HG02852 (cell line): ENCODE measurements at regions not wholly inside any gene's neighbourhood (a gene's known extent, or its start where the extent isn't known, plus 50 kb on each side); places are given as distances from the start of the nearest gene placed in this dataset.

ENCODE experiments used
- ATAC-seq: cut with Tn5 transposase; IDR thresholded peaks from one replicate; pipeline ENCODE4 v1.9.1; 2021; ENCODE audit warnings: mild to moderate bottlenecking, moderate library complexity; ENCODE audit not compliant: unreplicated experiment

DNA sequence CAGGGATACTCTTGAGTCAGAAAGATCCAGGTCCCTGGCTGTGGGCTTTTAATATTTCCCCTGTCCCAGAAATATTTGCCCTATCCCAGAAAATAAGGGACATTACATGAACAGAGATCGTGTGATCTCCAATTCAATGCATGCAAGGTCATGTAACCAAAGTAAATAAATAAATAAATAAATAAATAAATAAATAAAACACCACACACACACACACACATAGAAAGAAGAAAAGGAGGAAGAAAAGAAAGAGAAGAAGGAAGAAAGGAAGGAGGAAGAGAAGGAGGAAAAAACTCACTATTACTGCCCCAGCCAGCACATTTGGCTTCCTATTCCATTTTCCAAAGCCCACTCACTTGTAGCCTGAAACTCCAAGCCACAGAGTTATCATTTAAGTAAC is 117.9 kb upstream of the CFAP20DC start:
- no peak for ATAC-seq

DNA sequence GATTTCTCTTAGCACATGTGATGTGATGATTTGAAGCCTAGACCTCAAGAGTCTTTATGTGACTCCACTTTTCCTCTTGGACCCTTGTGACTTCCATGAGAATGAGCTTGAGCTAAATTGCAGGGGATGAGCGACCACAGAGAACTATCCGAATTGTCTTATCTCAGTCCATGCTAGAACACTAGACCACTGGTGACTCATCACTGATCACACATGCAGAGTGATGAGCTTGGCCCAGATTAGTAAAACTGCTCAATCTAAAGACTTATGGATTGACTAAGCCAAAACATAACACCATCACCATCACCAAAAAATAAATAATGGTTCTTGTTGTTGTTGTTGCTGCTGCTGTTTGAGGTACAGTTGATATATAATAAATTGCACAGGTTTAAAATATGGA is 114.1 kb upstream of the CFAP20DC start:
- no peak for ATAC-seq

DNA sequence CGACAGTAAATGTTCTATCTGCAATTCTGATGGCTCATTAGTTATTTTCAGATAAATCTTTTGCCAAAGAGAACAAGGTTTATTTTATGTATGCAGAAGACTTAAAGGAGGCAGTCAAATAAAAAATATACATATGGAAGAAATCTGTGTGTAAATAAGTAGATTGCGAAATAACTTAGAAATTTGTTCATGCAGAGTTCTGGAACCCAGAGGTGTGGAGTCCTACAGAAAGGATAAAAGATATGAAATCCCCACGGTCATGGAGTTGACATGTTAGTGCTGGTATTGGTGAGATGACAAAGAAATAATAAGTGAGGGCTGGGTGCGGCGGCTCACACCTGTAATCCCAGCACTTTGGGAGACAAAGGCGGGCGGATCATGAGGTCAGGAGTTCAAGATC is 111.2 kb upstream of the CFAP20DC start:
- no peak for ATAC-seq

DNA sequence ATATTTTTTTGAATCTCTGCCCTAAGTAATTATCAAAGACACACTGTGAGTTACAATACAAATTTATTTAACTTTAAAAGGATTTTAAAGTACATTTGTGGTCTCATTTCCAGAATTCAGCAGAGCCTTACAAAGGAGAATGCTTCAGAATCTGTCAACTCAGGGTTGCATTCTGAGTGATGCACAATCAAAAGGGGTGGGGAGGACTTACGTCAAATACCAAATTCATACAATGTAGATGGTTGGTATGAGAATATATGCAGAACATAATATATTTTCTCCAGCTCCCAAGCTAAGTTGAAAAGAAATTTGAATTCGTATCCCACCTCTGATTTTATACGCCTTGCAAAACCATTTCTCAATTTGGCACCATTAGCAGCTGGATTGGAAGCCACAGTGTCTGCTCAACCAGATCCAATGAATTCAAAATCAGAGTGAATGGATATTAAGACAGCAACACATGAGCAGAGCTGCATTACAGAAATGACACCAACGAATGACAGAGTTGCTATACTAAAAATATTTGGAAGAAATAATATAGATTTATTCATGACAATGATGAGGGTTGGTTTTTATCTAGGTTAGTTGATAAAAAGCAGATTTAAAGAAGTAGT is 110.4 kb upstream of the CFAP20DC start:
- no peak for ATAC-seq

DNA sequence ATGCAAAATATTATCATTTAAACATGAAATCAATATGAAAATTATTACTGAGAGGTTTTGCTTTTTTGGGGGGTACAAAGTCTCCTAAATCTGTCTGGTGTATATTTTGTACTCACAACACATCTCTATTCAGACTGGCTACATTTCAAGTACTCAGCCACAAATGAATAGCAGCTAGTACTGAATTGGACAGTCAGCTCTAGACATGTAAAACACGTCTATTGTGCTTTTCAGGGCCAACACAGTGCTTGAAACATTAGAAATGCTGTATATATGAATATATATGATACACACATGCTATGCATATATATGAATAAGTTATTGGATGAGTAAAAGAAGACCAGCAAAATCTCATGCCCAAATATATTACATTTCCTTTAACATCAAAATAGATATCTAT is 103.8 kb upstream of the CFAP20DC start:
- ATAC-seq, result no peak

DNA sequence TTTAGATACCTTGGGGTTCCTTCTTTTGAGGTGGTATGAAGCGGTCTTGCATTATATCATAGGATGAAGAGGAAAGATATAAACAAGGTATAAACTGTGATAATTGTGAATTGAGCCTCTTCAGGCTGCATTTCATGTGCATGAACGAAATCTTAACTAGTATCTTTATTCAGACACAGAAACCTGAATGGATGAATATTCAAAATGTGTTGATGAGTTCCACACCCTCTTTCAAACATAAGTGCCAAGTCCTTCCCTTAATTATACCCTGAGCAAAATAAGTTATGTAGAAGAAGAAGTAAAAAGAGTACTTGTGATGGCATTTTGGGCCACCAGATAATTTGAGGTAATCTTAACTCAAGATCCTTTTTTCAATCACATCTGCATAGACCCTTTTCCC is 103.1 kb upstream of the CFAP20DC start:
- ATAC-seq, result no peak

DNA sequence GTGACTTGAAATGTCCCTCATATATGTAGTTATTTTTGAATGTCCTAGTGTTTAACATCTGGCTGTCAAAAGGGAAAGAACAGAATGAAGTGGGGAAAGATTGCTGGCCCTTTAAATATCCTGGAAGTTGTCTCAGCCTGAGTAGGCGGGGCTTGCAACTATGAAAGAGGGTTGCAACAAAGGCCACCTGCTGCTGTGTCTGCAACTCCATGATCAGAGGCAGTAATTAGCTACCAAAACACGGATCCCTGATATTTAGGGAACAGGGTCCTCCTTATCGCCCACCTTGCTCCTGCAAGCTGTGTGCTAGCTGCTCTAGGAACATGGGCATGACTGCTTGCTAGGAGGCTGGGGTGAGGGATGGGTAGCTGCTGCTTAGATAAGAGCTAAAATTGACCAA is 100.2 kb upstream of the CFAP20DC start:
- no peak for ATAC-seq

DNA sequence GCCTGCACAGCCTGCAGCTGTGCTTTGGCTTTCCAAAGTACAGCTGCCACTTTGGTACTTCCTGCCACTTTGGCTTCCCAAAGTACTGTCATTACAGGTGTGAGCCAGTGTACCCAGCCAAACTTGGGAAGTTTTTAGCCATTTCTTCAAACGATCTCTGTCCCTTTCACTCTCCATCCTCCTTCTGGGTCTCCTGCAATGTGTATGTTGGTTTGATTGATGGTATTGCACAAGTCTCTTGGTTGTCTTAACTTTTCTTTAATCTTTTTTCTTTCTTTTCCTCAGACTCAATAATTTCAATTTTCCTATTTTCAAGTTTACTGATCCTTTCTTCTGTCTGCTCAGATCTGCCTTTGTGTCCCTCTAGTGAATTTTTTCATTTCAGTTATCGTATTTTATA is 99.3 kb upstream of the CFAP20DC start:
- no peak for ATAC-seq

DNA sequence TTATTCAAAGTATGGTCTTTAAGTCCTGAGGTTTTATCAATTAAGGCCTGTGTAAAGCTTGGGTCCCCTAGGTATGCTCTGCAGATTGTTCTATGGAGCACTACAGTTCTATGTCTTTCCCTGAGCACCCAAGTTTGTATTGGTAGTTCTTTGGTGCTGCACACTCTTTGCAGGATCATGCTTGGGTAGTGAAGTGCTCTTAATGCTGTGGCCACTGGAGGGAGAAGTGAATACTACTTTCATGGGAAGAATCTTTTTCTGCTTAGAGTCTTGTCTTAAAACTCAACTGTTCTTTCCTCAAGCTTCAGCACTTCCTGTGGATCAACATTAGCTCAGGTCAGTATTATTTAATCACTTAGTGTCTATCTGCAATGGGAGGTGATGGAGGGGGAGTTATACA is 93.6 kb upstream of the CFAP20DC start:
- ATAC-seq, result no peak

DNA sequence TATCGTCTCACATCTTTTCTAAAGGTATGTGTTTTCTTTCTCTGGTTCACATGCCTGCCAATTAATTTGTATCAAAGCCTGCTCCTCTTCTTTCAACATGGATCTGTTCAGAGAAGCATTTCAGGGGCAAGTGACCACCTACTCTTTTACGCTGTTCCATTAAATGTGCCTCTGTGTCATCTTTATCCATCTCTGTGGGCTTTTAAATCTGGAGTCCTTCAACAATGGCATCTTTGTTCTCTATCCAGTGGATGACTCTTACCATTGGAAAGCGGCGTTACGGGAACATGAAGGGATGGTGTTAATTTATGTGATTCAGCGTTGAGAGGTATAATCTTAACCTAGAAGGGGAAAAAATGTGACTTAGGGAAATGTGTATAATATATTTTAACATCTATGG is 92.7 kb upstream of the CFAP20DC start:
- no peak for ATAC-seq

DNA sequence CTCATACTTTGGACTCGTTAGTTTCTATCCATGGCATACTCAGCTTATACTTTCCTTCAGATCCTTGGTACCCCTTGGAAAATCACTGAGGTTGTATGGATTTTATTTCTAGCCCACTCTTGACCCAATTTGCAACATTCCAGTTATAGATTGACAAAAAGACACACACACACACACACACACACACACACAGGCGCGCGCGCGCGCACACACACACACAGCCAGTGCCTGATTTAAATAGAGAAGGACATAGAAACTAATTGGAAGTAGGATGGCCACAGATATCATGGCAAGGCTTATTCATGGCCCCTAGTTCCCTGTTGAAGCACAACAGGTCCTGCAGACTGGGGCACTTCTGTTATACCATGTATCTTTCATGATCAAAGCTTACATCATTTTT is 89.1 kb upstream of the CFAP20DC start:
- ATAC-seq, result no peak

DNA sequence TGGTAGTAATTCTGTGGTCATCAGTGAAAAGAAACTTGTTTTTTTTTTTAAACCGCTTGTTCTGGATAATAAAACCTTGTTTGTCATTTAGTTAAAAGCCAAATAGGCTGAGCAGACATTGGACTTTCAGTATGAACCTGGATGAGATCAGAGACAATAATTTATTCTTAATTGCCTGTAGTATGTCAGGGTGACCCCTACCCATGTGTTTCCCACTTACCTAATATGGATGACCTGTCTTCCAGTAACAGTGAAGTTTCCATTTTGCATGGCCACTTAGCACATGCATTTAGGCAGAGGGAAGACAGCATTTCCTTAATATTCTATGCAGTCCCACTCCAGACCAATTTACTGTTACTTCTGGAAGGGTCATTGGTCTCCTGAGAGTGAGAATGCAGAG is 87.6 kb upstream of the CFAP20DC start:
- ATAC-seq, result no peak

DNA sequence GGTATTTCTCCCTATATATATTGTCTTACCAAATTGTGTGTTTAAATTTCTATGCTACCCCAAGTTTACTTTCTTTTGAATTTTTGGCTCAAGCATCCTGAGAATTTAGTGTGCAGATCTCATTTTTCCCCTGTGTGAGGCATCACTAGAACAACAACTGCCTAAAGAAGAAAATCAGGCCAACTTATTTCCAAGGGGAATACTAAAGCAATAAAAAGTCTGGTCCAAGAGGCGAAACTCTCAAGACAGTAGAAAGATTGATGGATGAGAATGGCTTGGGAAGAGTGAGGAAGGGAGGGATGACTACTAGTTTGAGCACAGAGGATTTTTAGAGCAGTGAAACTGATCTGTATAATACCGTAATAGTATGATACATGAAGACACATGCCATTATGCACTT is 86.3 kb upstream of the CFAP20DC start:
- ATAC-seq, result no peak

DNA sequence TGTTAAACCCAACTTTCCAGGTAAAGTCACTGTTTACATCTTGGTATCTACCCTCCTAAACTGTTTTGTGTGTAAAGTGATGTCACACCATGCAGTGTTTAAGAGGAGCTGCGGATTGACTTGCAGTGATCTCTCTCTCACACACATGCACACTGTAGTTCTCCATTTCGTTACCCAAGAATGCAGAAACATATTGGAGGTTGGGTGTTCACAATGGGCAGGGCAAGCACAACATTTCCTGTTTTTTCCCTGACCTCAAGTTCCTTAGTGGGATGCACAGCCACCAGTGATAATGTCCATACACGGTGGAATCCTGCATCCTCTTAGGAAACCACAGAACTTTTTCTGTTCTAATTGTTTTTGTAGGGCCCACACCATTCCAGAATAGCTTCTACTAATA is 85.3 kb upstream of the CFAP20DC start:
- ATAC-seq, result no peak

DNA sequence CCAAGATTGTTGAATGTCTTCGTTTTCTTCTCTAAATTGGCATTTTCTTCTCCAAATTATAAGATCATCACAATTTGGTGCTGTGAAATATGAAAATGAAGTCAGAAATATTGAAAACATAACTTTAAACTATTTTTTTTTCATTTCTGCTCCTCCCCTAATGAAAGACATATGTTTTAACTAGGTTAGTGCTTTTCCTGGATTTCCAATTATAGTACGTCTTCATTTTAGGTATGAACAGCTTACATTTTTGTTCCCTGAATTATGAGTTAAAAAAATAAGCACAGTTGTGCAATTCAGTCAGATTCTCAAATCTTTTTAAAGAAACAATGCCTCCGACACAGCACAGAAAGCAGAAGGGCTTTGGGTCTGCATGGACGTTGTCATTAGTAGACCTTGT is 83.5 kb upstream of the CFAP20DC start:
- no peak for ATAC-seq

DNA sequence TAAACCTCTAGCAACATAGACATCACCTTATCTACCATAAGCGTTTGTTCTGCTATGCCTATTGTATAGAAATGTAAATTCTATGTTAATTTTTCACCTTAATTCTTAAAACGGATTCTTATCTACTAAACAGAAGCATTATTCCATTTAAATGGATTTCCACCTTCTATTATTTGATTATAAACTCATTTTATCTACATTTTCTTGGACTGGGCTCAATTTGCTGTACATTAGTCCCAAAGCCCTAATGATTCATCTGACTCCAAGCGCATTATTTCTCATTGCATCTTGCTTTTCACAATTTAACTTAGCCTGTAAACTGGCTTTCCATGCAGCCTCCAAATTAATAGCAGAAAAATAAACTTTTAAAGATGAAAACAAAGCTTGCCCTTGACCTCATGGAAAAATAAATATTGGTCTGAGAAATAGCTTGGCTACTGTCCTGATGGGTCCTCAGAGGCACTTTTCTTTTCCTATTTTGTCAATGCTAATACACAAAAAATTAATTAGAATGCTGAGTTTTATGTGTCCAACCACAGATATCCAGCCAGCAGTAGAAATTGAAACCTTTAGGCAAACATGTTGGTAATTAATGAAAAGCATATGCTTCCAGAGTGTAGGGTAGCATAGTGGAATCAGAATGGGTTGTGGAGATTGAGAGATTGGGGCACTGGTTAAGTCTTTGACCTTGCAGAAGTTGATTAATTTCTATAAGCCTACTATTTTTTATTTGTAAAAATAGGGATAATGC is 81.4 kb upstream of the CFAP20DC start:
- ATAC-seq, result no peak

DNA sequence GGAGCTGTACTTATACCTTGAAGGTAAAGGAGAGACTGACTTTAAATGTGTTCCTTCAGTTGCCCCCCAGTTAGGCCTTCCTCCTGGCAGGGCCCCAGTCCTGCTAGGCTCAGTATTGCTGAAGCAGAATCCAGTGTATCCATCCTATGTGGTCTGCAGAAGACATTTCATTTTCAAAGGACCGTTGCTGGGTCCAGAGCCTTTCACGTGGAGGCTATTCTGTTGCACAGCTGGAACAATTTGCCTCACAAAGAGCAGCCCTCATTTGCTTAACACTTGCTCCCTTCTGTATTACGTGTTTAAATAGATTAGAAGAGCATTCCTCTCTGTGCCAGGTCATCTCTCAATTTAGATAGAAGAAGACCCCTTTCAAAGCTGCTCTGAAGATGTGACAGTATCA is 78.9 kb upstream of the CFAP20DC start:
- no peak for ATAC-seq

DNA sequence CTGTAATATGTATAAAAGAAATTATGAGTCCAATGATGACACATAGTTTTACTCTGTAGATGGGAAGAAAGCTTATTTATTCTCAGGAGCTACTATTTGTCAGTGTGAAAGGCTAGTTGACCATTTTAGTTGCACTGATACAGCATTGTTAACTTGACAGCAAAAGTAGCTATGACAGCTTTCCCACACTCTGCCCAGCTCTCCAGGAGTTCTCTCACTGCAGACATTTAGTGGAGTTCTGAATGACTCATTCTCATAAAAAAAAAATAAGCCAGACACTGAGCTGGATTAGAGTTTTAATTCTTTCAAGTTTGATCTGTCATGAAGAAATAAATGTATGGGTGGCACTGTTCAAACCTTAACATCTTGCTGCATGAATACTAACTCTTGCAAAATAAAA is 77.2 kb upstream of the CFAP20DC start:
- no peak for ATAC-seq

DNA sequence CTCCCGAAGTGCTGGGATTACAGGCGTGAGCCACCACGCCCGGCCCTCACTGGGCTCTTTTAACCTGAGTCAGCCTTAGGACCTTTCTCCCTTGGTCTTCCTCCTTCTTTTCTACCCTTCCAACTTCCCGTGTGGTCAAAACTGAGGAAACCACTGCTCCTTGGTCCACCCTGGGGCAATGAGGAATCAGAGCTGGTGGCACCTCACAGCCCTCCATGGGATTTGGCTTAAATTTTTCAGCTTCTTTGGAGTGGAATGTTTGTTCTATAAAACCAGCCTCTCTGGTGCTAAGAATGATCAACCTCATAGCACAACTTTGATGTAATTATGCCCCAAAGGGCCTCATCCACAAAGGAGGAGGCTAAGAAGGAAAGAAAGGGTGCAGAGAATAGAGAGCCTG is 76.6 kb upstream of the CFAP20DC start:
- ATAC-seq, result no peak

DNA sequence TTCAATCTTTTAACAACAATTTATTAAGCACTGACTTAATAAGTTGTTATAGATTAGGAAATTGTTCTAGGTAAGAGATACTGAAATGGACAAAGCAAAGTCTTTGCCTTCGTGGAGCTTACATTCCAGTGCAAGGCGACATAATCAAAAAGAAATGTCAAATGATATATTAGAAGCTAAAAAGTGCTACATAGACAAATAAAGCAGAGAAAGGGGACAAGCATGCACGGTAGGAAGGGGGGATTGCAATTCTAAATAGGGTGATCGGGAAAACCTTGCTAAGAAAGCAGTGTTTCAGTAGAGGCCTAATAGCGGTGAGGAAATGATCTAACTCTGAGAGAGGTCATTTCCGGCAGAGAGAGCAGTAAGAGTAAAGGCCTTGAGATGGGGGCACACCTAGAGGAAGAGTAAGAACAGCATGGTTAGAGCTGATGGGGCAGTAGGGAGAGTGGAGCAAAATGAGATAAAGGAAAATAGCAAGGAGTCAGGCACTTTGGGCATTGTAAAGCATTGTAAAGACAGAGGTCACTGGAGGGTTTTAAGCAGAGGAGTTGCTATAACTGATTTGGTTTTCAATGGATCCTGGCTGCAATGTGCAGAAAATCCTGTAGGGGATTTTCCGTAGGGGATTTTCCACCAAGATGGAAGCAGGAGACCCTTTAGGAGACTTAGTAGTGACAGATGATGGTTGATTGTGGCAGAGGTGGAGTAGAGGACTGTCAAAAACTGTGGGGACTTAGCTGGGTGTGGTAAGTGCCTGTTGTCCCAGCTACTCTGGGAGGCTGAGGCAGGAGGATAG is 71.7 kb upstream of the CFAP20DC start:
- ATAC-seq, result no peak

DNA sequence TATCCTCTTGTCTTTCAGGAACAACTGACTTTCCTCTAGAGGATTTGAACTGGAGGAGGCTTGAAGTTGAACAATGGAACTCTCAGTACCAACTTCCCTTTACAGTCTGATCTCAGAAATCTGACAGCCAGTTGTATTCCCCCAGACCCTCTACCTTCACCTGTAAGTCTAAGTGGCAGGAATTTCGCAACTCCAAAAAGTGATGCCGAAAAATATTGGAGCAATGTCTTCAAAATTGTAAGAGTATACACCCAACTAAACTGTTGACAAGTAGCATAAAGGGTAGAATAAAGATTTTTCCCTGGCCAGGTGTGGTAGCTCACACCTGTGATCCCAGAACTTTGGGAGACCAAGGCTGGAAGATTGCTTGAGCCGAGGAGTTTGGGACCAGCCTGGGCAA is 69.1 kb upstream of the CFAP20DC start:
- ATAC-seq, result no peak

DNA sequence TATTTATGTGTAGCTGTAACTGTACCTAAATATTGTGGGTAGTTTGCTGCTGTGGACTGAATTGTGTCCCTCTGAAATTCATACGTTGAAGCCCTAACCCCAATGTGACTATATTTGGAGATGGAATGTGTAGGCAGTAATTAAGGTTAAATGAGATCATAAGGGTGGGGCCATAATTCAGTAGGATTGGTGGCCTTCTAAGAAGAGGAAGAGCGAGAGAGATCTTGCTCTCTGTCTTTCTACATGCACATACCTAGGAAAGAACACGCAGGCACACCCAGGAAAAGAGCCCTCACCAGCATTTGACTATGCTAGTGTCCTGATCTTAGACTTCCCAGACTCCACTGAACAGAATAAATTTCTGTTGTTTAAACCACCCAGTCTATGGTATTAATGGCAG is 67.6 kb upstream of the CFAP20DC start:
- ATAC-seq, result no peak
